ENCODE measurements at regions not wholly inside any gene's neighbourhood (a gene's known extent, or its start where the extent isn't known, plus 50 kb on each side); places are given as distances from the start of the nearest gene placed in this dataset.

GRCh38 chr7:25995216-25995615 lies 156.8 kb upstream of the NFE2L3 start (continued):
- TF ChIP-seq CBX3 (IDR thresholded peaks at IDR 0.05; ENCODE audit: low read depth) (no peak), EZH2 (IDR thresholded peaks at IDR 0.05) (no peak), EGR1 (IDR thresholded peaks at IDR 0.05; ENCODE audit: low read depth) (no peak), SIN3A (IDR thresholded peaks at IDR 0.05; ENCODE audit: low read depth) (no peak), JUND (IDR thresholded peaks at IDR 0.05) (no peak), YY1 (IDR thresholded peaks at IDR 0.05; ENCODE audit: extremely low read depth, insufficient replicate concordance, low read depth, low read length) (no peak), SP1 (IDR thresholded peaks at IDR 0.05; ENCODE audit: low read depth) (no peak), POLR2A (IDR thresholded peaks at IDR 0.05; ENCODE audit: borderline replicate concordance, extremely low read depth, insufficient read depth, insufficient read length) (no peak), CEBPB (IDR thresholded peaks at IDR 0.05; ENCODE audit: low read depth) (no peak)

GRCh38 chr7:25996006-25996408 lies 156.0 kb upstream of the NFE2L3 start:
- no peaks in the 10 kb centered on the region for H3K79me2 ChIP-seq (ENCODE audit: insufficient read depth, low read length)
- no peaks in the 10 kb centered on the region for H3K4me1 ChIP-seq (ENCODE audit: control insufficient read depth in 1 of 2, insufficient read depth in 2 of 2, low read length in 2 of 2)
- no peaks in the 10 kb centered on the region for H3K9me3 ChIP-seq (ENCODE audit: control insufficient read depth in 1 of 2, insufficient read depth in 1 of 2, low read depth in 1 of 2, low read length in 2 of 2)
- no TSS peak for BruUV-seq (replicated peaks)
- no peak overlapping the region for H3K4me2 ChIP-seq (ENCODE audit: low read length)
- TF ChIP-seq CTCF (IDR thresholded peaks at IDR 0.05 in 2 of 3, conservative IDR thresholded peaks at IDR 0.05 in 1 of 3; ENCODE audit: borderline replicate concordance in 1 of 3, insufficient read depth in 1 of 3, low read depth in 2 of 3, low read length in 2 of 3) (peak; percentile 33 to 56 (median 43); a peak in 4 of 6 replicates), TCF7L2 (IDR thresholded peaks at IDR 0.05; ENCODE audit: borderline replicate concordance, extremely low read depth, insufficient read depth, insufficient read length) (no peak), RAD21 (IDR thresholded peaks at IDR 0.05; ENCODE audit: low read depth) (peak; percentile 62), EGR1 (IDR thresholded peaks at IDR 0.05; ENCODE audit: low read depth) (no peak), SIN3A (IDR thresholded peaks at IDR 0.05; ENCODE audit: low read depth) (no peak), EZH2phosphoT487 (IDR thresholded peaks at IDR 0.05; ENCODE audit: borderline replicate concordance) (no peak), YY1 (IDR thresholded peaks at IDR 0.05; ENCODE audit: extremely low read depth, insufficient replicate concordance, low read depth, low read length) (no peak), ZNF274 (IDR thresholded peaks at IDR 0.05; ENCODE audit: low read depth, low read length) (no peak), CBX3 (IDR thresholded peaks at IDR 0.05; ENCODE audit: low read depth) (peak; percentile 54; the same call in 1 of the 2 replicates), ELF1 (IDR thresholded peaks at IDR 0.05; ENCODE audit: borderline replicate concordance, low read depth) (no peak)
- TF ChIP-seq, protein P1, sequence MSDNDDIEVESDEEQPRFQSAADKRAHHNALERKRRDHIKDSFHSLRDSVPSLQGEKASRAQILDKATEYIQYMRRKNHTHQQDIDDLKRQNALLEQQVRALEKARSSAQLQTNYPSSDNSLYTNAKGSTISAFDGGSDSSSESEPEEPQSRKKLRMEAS (IDR thresholded peaks at IDR 0.05) = no peak
- H3K4me3 ChIP-seq (replicated peaks in 1 of 2; ENCODE audit: low read depth in 1 of 2, low read length in 2 of 2) = no peak overlapping the region
- H4K20me1 ChIP-seq (ENCODE audit: insufficient read depth) = no peaks in the 10 kb centered on the region
- ChIA-PET CTCF (no interaction called here), POLR2A (no interaction called here), RAD21 (ENCODE audit: low non-redundant PET in 1 of 2, low total read pairs in 2 of 2, uncharacterized antibody in 2 of 2, unreplicated experiment in 2 of 2) (interaction anchor here in 1 of 2 experiments (0.6 kb wide), 1 partner anchor 175 kb away, joined by 4 read pairs; no protein-coding TSS in a partner anchor)
- no peaks in the 10 kb centered on the region for H3K27me3 ChIP-seq (ENCODE audit: insufficient read depth, low read length)
- intact Hi-C loops (cut with micrococcal nuclease) = no loop called here
- peak; percentile 18 for DNase-seq (ENCODE audit: low read depth, low spot score)
- ATAC-seq = peak; percentile 68; the same call in 1 of the 2 replicates
- H3K9ac ChIP-seq (ENCODE audit: low read length) = no peak overlapping the region
- H3K27ac ChIP-seq (ENCODE audit: low read depth, low read length) = no peak overlapping the region
- H3K36me3 ChIP-seq (ENCODE audit: control insufficient read depth in 1 of 2, insufficient read depth in 2 of 2, low read length in 2 of 2) = no peaks in the 10 kb centered on the region
- H2AFZ ChIP-seq (ENCODE audit: low read depth, low read length, poor library complexity, severe bottlenecking) = no peak overlapping the region
- no peaks in the 10 kb centered on the region; the same call in 1 of the 2 replicates for H3K9me2 ChIP-seq (ENCODE audit: insufficient read depth)

All from HCT116 (cell line).